HG03097 (cell line): ENCODE measurements at regions not wholly inside any gene's neighbourhood (a gene's known extent, or its start where the extent isn't known, plus 50 kb on each side); places are given as distances from the start of the nearest gene placed in this dataset.

Source experiments
- ATAC-seq: cut with Tn5 transposase; IDR thresholded peaks from one replicate; pipeline ENCODE4 v1.9.1; 2021; ENCODE audit not compliant: unreplicated experiment, low FRiP score

DNA sequence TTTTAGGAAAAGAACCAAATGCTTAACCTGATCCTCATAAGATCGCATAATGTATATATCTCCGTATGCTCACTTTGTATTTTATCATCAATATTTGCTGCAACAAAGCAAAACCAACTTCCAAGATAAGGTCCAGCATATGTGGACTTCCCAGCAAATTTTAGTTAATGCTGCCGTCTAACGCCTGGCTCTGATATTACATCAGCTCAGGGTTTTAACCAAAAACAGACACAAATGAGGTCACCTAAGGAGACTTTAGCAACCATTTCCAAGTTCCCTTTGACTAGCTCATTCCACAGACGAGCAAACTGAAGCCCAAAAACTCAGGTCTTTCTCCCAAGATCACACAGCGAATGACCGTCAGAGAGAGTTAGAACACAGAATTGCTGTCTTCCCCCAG lies 59.4 kb upstream of the UCN3 start:
- no peak for ATAC-seq

GRCh38 chr10:5310914-5311313 lies 53.9 kb upstream of the UCN3 start:
- no peak for ATAC-seq

GRCh38 chr10:5311617-5312016 lies 53.1 kb upstream of the UCN3 start:
- no peak for ATAC-seq

- ATAC-seq: no peak
Observed at GRCh38 chr10:5314840-5315239, 49.9 kb upstream of the UCN3 start.
